Bronchial epithelial cell (primary cell): ENCODE measurements at regions not wholly inside any gene's neighbourhood (a gene's known extent, or its start where the extent isn't known, plus 50 kb on each side); places are given as distances from the start of the nearest gene placed in this dataset.

Source experiments
- DNase-seq: peaks from one replicate; pipeline ENCODE4 v3.0.0-alpha.2; 2010; ENCODE audit warnings: low read depth
- FAIRE-seq: peaks from 2 replicates; lab custom pipeline; 2011; peaks lifted over from hg19 to GRCh38; lab: Jason Lieb, UNC
- H3K27me3 ChIP-seq: 2 replicates; pipeline ENCODE4 v1.5.1; 2011; ENCODE audit warnings: low read length; ENCODE audit not compliant: control insufficient read depth, insufficient read depth
- H3K36me3 ChIP-seq: 2 replicates; pipeline ENCODE4 v1.5.1; 2011; ENCODE audit warnings: low read length; ENCODE audit not compliant: control insufficient read depth, insufficient read depth
- H3K4me3 ChIP-seq: 2 replicates; pipeline ENCODE4 v1.5.1; 2011; ENCODE audit warnings: mild to moderate bottlenecking, low read depth, low read length, control low read depth
- TF ChIP-seq, protein P1 (sequence below): IDR thresholded peaks from 2 replicates; pipeline ENCODE4 v1.5.1; 2011; ENCODE audit warnings: mild to moderate bottlenecking, moderate library complexity, low read length, control low read depth, inconsistent platforms; ENCODE audit not compliant: insufficient read depth, severe bottlenecking

DNA sequence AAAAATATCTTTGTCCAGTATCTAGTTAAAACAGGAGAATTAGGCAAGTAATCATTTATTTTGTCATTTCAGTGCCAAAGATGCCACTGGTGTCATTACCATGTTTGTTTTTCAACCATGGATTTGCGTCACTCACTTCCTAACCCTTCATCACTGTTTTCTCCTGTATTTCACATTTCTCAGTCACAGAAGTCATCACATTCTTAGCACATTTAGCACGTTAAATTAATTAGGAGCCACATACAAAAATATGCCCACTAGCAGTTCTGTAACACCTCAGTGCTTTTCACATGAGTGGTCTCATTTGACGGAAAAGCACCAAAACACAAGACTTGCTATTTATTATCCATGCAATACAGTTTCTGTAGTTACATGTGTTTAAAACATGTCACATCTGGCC is 546.0 kb downstream of the METTL15 start:
- TF ChIP-seq, protein P1, sequence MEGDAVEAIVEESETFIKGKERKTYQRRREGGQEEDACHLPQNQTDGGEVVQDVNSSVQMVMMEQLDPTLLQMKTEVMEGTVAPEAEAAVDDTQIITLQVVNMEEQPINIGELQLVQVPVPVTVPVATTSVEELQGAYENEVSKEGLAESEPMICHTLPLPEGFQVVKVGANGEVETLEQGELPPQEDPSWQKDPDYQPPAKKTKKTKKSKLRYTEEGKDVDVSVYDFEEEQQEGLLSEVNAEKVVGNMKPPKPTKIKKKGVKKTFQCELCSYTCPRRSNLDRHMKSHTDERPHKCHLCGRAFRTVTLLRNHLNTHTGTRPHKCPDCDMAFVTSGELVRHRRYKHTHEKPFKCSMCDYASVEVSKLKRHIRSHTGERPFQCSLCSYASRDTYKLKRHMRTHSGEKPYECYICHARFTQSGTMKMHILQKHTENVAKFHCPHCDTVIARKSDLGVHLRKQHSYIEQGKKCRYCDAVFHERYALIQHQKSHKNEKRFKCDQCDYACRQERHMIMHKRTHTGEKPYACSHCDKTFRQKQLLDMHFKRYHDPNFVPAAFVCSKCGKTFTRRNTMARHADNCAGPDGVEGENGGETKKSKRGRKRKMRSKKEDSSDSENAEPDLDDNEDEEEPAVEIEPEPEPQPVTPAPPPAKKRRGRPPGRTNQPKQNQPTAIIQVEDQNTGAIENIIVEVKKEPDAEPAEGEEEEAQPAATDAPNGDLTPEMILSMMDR = no peak
- H3K36me3 ChIP-seq = no peaks in the 10 kb centered on the region
- DNase-seq (no peak), FAIRE-seq (no peak)
- H3K4me3 ChIP-seq = no peak overlapping the region
- no peaks in the 10 kb centered on the region for H3K27me3 ChIP-seq

DNA sequence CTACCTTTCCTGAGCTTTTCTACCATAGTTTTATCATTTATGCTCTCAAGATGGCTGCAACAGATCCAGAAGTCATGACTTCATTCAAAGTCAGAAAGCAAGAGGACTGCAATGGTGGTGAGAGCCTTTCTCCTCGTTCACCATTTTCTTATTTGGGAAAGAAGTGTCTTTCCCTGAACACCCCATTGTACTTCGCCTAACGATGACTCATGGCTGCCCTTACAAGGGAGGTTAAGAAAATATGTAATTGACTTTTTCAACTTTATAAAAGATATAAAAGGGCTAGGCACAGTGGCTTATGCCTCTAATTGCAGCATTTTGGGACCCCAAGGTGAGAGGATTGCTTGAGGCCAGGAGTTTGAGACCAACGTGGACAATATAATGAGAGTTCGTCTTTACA is 541.7 kb downstream of the METTL15 start:
- Histone ChIP-seq H3K4me3 (no peak overlapping the region), H3K36me3 (no peaks in the 10 kb centered on the region), H3K27me3 (no peaks in the 10 kb centered on the region)
- DNase-seq (peak; percentile 29), FAIRE-seq (no peak)
- TF ChIP-seq, protein P1 = no peak

DNA sequence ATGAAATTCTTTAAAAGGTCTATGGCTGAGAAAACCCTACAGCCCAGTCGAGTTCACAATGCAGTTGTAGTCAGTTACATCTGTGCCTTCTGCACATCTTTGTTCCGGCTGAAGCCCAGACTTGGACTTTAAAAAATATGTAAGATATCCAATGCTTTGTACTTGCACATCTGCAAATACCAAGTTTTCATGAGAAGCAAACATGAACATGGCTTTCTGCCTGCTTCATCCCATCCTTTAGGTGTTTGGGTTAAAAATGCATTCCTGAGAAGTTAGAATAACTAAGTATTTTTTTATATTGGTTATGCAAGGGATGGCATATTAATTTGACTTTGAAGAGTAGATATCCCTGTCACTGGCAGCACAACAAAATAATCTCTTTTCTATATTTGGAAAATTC is 528.4 kb downstream of the METTL15 start:
- FAIRE-seq (no peak), DNase-seq (no peak)
- TF ChIP-seq, protein P1 = no peak
- Histone ChIP-seq H3K27me3 (no peaks in the 10 kb centered on the region), H3K4me3 (no peak overlapping the region), H3K36me3 (no peaks in the 10 kb centered on the region)

DNA sequence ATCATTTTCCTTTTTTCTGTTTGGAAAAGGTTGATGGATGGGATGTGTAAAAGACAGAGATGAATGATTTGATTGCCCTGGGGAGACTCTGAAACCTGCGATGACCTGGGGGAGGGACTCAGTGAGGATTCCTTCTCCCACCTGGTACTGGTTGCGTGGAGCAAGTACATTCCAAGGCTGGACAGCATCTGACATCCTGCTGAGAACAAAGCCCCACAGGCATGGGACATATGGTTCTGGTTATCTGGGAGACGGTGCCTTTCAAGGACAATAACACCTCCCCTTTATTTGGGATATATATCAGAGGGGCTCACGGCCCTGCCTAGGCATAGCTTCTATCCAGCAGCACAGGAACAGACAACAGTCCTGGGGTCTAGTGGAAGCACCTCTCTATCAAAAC is 527.8 kb downstream of the METTL15 start:
- no peaks in the 10 kb centered on the region for H3K27me3 ChIP-seq
- no peaks in the 10 kb centered on the region for H3K36me3 ChIP-seq
- TF ChIP-seq, protein P1 = no peak
- H3K4me3 ChIP-seq = no peak overlapping the region
- FAIRE-seq (no peak), DNase-seq (no peak)

DNA sequence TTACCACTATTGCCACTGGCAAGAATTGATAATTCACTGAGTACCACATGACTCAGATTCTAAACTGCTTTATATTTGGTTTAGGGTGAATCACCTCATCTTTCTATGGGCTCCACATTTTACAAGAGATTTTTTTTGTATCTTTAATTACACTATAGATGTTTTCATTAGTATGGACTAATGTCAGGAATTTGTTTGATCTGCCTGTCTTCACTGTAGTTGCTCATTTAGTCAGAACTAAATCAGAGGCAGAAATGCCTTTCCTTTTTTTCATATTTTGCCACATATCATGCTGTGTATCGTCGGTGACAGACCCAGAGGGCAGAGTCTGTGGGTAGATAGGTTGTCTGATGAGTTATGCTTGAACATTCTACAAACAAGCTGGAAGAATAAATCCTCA is 524.1 kb downstream of the METTL15 start:
- FAIRE-seq (no peak), DNase-seq (peak; percentile 78)
- Histone ChIP-seq H3K27me3 (no peaks in the 10 kb centered on the region), H3K36me3 (no peaks in the 10 kb centered on the region), H3K4me3 (no peak overlapping the region)
- TF ChIP-seq, protein P1 = no peak

DNA sequence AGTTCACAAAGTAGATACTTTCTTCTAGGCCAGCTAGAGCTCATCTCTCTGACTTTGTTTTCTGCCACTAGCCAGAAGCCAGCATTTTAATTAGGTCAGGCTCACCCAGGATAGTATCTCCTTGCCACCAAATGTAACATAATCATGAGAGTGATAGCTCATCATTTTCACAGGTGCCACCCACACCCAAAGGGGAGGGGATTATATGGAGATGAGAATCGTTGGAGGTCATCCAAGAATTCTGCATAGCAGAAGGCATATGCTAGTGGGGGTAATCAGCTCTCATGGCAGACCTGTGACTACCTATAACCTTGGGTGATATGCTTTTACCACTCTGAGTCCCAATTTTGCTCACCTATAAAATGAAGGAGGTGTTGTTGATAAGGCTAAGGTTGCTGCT is 523.0 kb downstream of the METTL15 start:
- Histone ChIP-seq H3K27me3 (no peaks in the 10 kb centered on the region), H3K36me3 (no peaks in the 10 kb centered on the region), H3K4me3 (no peak overlapping the region)
- no peak for FAIRE-seq
- TF ChIP-seq, protein P1 = no peak
- DNase-seq = no peak
